WTC11 (cell line): ENCODE measurements at regions not wholly inside any gene's neighbourhood (a gene's known extent, or its start where the extent isn't known, plus 50 kb on each side); places are given as distances from the start of the nearest gene placed in this dataset.

Source experiments
- ATAC-seq: fragments of 200-7000 bp; cut with Tn5 transposase; 2 replicates; pipeline ENCODE4 v1.10.0; 2021; ENCODE audit warnings: mild to moderate bottlenecking, moderate library complexity
- CTCF ChIA-PET: fragments of 300-600 bp; sonication (Branson Sonifier 250); formaldehyde crosslinking; loops from one replicate; lab custom pipeline; 2021; ENCODE audit warnings: antibody characterized with exemption; lab: Charles Lee
- POLR2A ChIA-PET: fragments of 350-600 bp; sonication (Branson Sonifier 250); formaldehyde crosslinking; loops from one replicate; lab custom pipeline; 2021; ENCODE audit warnings: antibody characterized with exemption; lab: Charles Lee
- DNase-seq: peaks from one replicate; pipeline ENCODE4 v3.0.0; 2021; ENCODE audit warnings: low spot score
- H3K27ac Mint-ChIP-seq: 2 replicates; pipeline ENCODE4 v1.8.0; 2021; ENCODE audit warnings: mixed read lengths
- H3K27me3 Mint-ChIP-seq: 2 replicates; pipeline ENCODE4 v1.8.0; 2021; ENCODE audit warnings: low read depth, mild to moderate bottlenecking, moderate library complexity, mixed read lengths
- H3K36me3 Mint-ChIP-seq: 2 replicates; pipeline ENCODE4 v1.8.0; 2021; ENCODE audit warnings: mixed read lengths
- H3K4me1 Mint-ChIP-seq: 2 replicates; pipeline ENCODE4 v1.8.0; 2022; ENCODE audit warnings: mixed read lengths
- H3K4me3 Mint-ChIP-seq: 2 replicates; pipeline ENCODE4 v1.8.0; 2021; ENCODE audit warnings: mild to moderate bottlenecking, moderate library complexity, mixed read lengths
- H3K9me3 Mint-ChIP-seq: 2 replicates; pipeline ENCODE4 v1.8.0; 2021; ENCODE audit warnings: mixed read lengths
- CREM ChIP-seq: sonication (generic); formaldehyde crosslinking; IDR thresholded peaks from 2 replicates; pipeline ENCODE4 v1.8.1; 2022; ENCODE audit warnings: mild to moderate bottlenecking, missing genetic modification reagents, moderate library complexity
- EMX1 ChIP-seq: fragments of 250-450 bp; sonication (Bioruptor Pico); IDR thresholded peaks from 2 replicates; pipeline ENCODE4 v1.8.0; 2021; ENCODE audit warnings: mild to moderate bottlenecking
- ESRRA ChIP-seq: sonication (generic); formaldehyde crosslinking; IDR thresholded peaks from 2 replicates; pipeline ENCODE4 v1.8.1; 2022; ENCODE audit warnings: mild to moderate bottlenecking, missing genetic modification reagents, borderline replicate concordance
- ETV6 ChIP-seq: sonication (generic); formaldehyde crosslinking; IDR thresholded peaks from 2 replicates; pipeline ENCODE4 v1.8.1; 2022; ENCODE audit warnings: mild to moderate bottlenecking, missing genetic modification reagents
- FOXJ3 ChIP-seq: sonication (generic); formaldehyde crosslinking; IDR thresholded peaks from 2 replicates; pipeline ENCODE4 v1.9.0; 2021; ENCODE audit warnings: missing genetic modification reagents, mild to moderate bottlenecking, borderline replicate concordance
- GABPB1 ChIP-seq: sonication (generic); formaldehyde crosslinking; IDR thresholded peaks from 2 replicates; pipeline ENCODE4 v1.8.1; 2023; ENCODE audit warnings: mild to moderate bottlenecking, missing genetic modification reagents
- GTF2I ChIP-seq: fragments of 250-450 bp; sonication (Bioruptor Pico); conservative IDR thresholded peaks from 2 replicates; pipeline ENCODE4 v1.4.0; 2021; ENCODE audit warnings: mild to moderate bottlenecking
- IRF2 ChIP-seq: sonication (generic); formaldehyde crosslinking; IDR thresholded peaks from 2 replicates; pipeline ENCODE4 v1.8.0; 2022; ENCODE audit warnings: low read depth, missing genetic modification reagents, borderline replicate concordance
- SOX15 ChIP-seq: fragments of 250-450 bp; sonication (Bioruptor Pico); IDR thresholded peaks from 2 replicates; pipeline ENCODE4 v1.9.0; 2021; ENCODE audit warnings: mild to moderate bottlenecking
- TEAD4 ChIP-seq: sonication (generic); formaldehyde crosslinking; IDR thresholded peaks from 2 replicates; pipeline ENCODE4 v1.8.0; 2022; ENCODE audit warnings: mild to moderate bottlenecking, missing genetic modification reagents
- ZNF138 ChIP-seq: sonication (generic); formaldehyde crosslinking; conservative IDR thresholded peaks from 2 replicates; pipeline ENCODE4 v1.8.1; 2022; ENCODE audit warnings: mild to moderate bottlenecking, moderate library complexity, missing genetic modification reagents
- ZNF281 ChIP-seq: sonication (generic); formaldehyde crosslinking; IDR thresholded peaks from 2 replicates; pipeline ENCODE4 v1.8.0; 2023; ENCODE audit warnings: mild to moderate bottlenecking, missing genetic modification reagents
- ZNF317 ChIP-seq: sonication (generic); formaldehyde crosslinking; IDR thresholded peaks from 2 replicates; pipeline ENCODE4 v1.8.1; 2023; ENCODE audit warnings: low read depth, mild to moderate bottlenecking, moderate library complexity, missing genetic modification reagents, borderline replicate concordance
- ZNF396 ChIP-seq: fragments of 250-450 bp; sonication (Bioruptor Pico); IDR thresholded peaks from 2 replicates; pipeline ENCODE4 v1.8.0; 2021; ENCODE audit warnings: mild to moderate bottlenecking, moderate library complexity, borderline replicate concordance
- ZNF512 ChIP-seq: sonication (generic); formaldehyde crosslinking; IDR thresholded peaks from 2 replicates; pipeline ENCODE4 v1.8.1; 2022; ENCODE audit warnings: missing genetic modification reagents, borderline replicate concordance
- ZNF671 ChIP-seq: fragments of 250-450 bp; sonication (Bioruptor Pico); IDR thresholded peaks from 2 replicates; pipeline ENCODE4 v1.8.0; 2021; ENCODE audit warnings: mild to moderate bottlenecking
- TF ChIP-seq, protein P1 (sequence below): sonication (generic); formaldehyde crosslinking; IDR thresholded peaks from 2 replicates; pipeline ENCODE4 v1.8.1; 2023; ENCODE audit warnings: mild to moderate bottlenecking, missing genetic modification reagents
- TF ChIP-seq, protein P2 (sequence below): sonication (generic); formaldehyde crosslinking; IDR thresholded peaks from 2 replicates; pipeline ENCODE4 v1.8.1; 2023; ENCODE audit warnings: mild to moderate bottlenecking, missing genetic modification reagents
- TF ChIP-seq, protein P3 (sequence below): sonication (generic); formaldehyde crosslinking; IDR thresholded peaks from 2 replicates; pipeline ENCODE4 v1.8.1; 2023; ENCODE audit warnings: mild to moderate bottlenecking, moderate library complexity, missing genetic modification reagents

DNA sequence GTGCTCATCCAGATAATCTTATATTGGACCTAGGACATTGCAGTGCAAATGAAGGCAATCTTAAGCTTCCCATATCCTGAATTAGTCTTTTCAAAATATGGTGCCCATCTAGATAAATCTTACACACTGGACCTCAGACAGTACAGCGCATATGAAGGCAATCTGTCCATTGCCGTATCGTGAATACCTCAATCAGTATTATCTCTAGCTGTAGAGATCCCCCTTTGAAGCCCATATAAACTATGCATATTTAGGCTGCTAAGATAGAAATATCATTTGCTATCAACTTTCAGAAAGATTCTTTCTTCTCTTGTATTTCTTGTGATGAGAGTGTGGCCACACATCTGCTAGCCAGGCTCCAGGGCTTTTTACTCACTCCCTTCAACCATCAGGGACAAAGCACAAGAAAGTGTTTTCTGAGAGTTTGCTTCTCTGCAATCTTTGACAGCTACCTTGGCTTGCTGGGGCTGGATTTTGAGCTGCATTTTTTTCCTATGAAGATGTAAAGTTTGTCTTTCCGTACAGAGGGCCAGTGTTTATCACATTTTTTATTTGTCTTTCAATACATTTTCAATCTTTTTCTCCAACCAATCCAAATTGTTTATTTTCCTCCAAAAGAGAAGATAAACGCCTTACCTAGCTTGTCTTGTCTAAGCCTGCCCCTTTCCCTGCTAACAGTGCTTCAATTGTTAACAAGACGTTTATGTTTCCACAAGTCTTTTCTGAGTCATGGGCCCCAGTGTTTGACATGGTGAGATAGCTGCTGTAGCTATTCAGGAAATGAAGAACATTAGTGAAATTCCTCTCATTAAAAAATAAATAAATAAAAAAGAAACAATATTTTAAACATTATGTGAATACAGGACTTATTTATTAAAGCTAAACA is 57.6 kb upstream of the FAT1 start:
- POLR2A ChIA-PET = no interaction called here
- H3K4me3 Mint-ChIP-seq = no peak overlapping the region
- no peaks in the 10 kb centered on the region for H3K9me3 Mint-ChIP-seq
- ATAC-seq (no peak), DNase-seq (no peak)
- no peaks in the 10 kb centered on the region for H3K36me3 Mint-ChIP-seq
- CTCF ChIA-PET = no interaction called here
- H3K4me1 Mint-ChIP-seq = no peaks in the 10 kb centered on the region; the same call in 1 of the 2 replicates
- no peak overlapping the region for H3K27ac Mint-ChIP-seq
- H3K27me3 Mint-ChIP-seq = no peaks in the 10 kb centered on the region; the same call in 1 of the 2 replicates
- no peak for TF ChIP-seq ZNF317 (CRISPR knock-in tag)
- TF ChIP-seq ZNF138 (CRISPR knock-in tag) = no peak
- TF ChIP-seq FOXJ3 (CRISPR knock-in tag) = no peak
- no peak for TF ChIP-seq TEAD4 (CRISPR knock-in tag)
- TF ChIP-seq CREM (CRISPR knock-in tag) = no peak
- TF ChIP-seq IRF2 (CRISPR knock-in tag) = no peak
- TF ChIP-seq GTF2I (CRISPR knock-in tag) = no peak
- TF ChIP-seq GABPB1 = no peak
- TF ChIP-seq EMX1 (CRISPR knock-in tag) = no peak
- TF ChIP-seq ZNF281 (CRISPR knock-in tag) = no peak
- TF ChIP-seq, protein P1, sequence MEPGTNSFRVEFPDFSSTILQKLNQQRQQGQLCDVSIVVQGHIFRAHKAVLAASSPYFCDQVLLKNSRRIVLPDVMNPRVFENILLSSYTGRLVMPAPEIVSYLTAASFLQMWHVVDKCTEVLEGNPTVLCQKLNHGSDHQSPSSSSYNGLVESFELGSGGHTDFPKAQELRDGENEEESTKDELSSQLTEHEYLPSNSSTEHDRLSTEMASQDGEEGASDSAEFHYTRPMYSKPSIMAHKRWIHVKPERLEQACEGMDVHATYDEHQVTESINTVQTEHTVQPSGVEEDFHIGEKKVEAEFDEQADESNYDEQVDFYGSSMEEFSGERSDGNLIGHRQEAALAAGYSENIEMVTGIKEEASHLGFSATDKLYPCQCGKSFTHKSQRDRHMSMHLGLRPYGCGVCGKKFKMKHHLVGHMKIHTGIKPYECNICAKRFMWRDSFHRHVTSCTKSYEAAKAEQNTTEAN = no peak
- no peak for TF ChIP-seq ESRRA (CRISPR knock-in tag)
- no peak for TF ChIP-seq ZNF396 (CRISPR knock-in tag)
- TF ChIP-seq ETV6 (CRISPR knock-in tag) = no peak
- TF ChIP-seq, protein P2, sequence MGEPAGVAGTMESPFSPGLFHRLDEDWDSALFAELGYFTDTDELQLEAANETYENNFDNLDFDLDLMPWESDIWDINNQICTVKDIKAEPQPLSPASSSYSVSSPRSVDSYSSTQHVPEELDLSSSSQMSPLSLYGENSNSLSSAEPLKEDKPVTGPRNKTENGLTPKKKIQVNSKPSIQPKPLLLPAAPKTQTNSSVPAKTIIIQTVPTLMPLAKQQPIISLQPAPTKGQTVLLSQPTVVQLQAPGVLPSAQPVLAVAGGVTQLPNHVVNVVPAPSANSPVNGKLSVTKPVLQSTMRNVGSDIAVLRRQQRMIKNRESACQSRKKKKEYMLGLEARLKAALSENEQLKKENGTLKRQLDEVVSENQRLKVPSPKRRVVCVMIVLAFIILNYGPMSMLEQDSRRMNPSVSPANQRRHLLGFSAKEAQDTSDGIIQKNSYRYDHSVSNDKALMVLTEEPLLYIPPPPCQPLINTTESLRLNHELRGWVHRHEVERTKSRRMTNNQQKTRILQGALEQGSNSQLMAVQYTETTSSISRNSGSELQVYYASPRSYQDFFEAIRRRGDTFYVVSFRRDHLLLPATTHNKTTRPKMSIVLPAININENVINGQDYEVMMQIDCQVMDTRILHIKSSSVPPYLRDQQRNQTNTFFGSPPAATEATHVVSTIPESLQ (CRISPR knock-in tag) = no peak
- TF ChIP-seq ZNF671 (CRISPR knock-in tag) = no peak
- TF ChIP-seq SOX15 (CRISPR knock-in tag) = no peak
- no peak for TF ChIP-seq ZNF512
- TF ChIP-seq, protein P3, sequence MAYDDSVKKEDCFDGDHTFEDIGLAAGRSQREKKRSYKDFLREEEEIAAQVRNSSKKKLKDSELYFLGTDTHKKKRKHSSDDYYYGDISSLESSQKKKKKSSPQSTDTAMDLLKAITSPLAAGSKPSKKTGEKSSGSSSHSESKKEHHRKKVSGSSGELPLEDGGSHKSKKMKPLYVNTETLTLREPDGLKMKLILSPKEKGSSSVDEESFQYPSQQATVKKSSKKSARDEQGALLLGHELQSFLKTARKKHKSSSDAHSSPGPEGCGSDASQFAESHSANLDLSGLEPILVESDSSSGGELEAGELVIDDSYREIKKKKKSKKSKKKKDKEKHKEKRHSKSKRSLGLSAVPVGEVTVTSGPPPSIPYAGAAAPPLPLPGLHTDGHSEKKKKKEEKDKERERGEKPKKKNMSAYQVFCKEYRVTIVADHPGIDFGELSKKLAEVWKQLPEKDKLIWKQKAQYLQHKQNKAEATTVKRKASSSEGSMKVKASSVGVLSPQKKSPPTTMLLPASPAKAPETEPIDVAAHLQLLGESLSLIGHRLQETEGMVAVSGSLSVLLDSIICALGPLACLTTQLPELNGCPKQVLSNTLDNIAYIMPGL (CRISPR knock-in tag) = no peak
- TF ChIP-seq, all 79 proteins: peak for 0
